Fibroblast of lung (primary cell): ENCODE measurements at regions not wholly inside any gene's neighbourhood (a gene's known extent, or its start where the extent isn't known, plus 50 kb on each side); places are given as distances from the start of the nearest gene placed in this dataset.

Experiments
- DNase-seq, 2 donors: peaks; one replicate each; pipeline versions ENCODE4 v3.0.0 to v3.0.0-alpha.2; 2010; ENCODE audit warnings: low read depth in 2 of 2
- H2AFZ ChIP-seq: 2 replicates; pipeline ENCODE4 v1.5.1; 2012; ENCODE audit warnings: low read length, control low read depth, inconsistent platforms
- H3K27ac ChIP-seq: 2 replicates; pipeline ENCODE4 v1.5.1; 2011; ENCODE audit warnings: low read length, control low read depth; ENCODE audit not compliant: insufficient read depth
- H3K27me3 ChIP-seq: 2 replicates; pipeline ENCODE4 v1.5.1; 2011; ENCODE audit warnings: mild to moderate bottlenecking, low read length; ENCODE audit not compliant: control insufficient read depth, insufficient read depth
- H3K36me3 ChIP-seq: 2 replicates; pipeline ENCODE4 v1.5.1; 2011; ENCODE audit warnings: low read length; ENCODE audit not compliant: control insufficient read depth, insufficient read depth
- H3K4me1 ChIP-seq: 2 replicates; pipeline ENCODE4 v1.5.1; 2011; ENCODE audit warnings: low read length; ENCODE audit not compliant: control insufficient read depth, insufficient read depth; ENCODE audit errors: extremely low read depth
- H3K4me2 ChIP-seq: 2 replicates; pipeline ENCODE4 v1.5.1; 2011; ENCODE audit warnings: low read length, control low read depth; ENCODE audit not compliant: insufficient read depth; ENCODE audit errors: extremely low read depth
- H3K4me3 ChIP-seq, 4 experiments: fragments of 200-600 bp in 1 of 4; sonication (generic) in 1 of 4; replicated peaks in 1 of 4; 2 replicates each; pipeline ENCODE4 v1.5.1; 2011 to 2016; ENCODE audit warnings: low read length in 4 of 4, low read depth in 3 of 4, mild to moderate bottlenecking in 3 of 4, control low read depth in 2 of 4, inconsistent platforms in 1 of 4, mixed read lengths in 1 of 4; ENCODE audit not compliant: insufficient read depth in 1 of 4; ENCODE audit errors: control extremely low read depth in 1 of 4
- H3K79me2 ChIP-seq: 2 replicates; pipeline ENCODE4 v1.5.1; 2012; ENCODE audit warnings: mild to moderate bottlenecking, low read length, inconsistent platforms; ENCODE audit not compliant: control insufficient read depth, insufficient read depth
- H3K9ac ChIP-seq: 2 replicates; pipeline ENCODE4 v1.5.1; 2011; ENCODE audit warnings: mild to moderate bottlenecking, low read length, control low read depth; ENCODE audit not compliant: insufficient read depth
- H3K9me3 ChIP-seq: 2 replicates; pipeline ENCODE4 v1.5.1; 2012; ENCODE audit warnings: low read depth, low read length; ENCODE audit not compliant: control insufficient read depth, insufficient read depth
- H4K20me1 ChIP-seq: 2 replicates; pipeline ENCODE4 v1.5.1; 2011; ENCODE audit warnings: low read length; ENCODE audit not compliant: control insufficient read depth, insufficient read depth; ENCODE audit errors: extremely low read depth
- EZH2 ChIP-seq: IDR thresholded peaks from 2 replicates; pipeline ENCODE4 v1.5.1; 2012; ENCODE audit warnings: low read length, control low read depth, mild to moderate bottlenecking; ENCODE audit errors: missing control alignments
- TF ChIP-seq, protein P1 (sequence below), 2 donors: IDR thresholded peaks in 1 of 2; conservative IDR thresholded peaks in 1 of 2; 1 replicate in 1 of 2; 2 replicates in 1 of 2; pipeline ENCODE4 v1.5.1; 2011 to 2012; ENCODE audit warnings: low read length in 2 of 2, control low read depth in 1 of 2, inconsistent platforms in 1 of 2, low read depth in 1 of 2, mild to moderate bottlenecking in 1 of 2

DNA sequence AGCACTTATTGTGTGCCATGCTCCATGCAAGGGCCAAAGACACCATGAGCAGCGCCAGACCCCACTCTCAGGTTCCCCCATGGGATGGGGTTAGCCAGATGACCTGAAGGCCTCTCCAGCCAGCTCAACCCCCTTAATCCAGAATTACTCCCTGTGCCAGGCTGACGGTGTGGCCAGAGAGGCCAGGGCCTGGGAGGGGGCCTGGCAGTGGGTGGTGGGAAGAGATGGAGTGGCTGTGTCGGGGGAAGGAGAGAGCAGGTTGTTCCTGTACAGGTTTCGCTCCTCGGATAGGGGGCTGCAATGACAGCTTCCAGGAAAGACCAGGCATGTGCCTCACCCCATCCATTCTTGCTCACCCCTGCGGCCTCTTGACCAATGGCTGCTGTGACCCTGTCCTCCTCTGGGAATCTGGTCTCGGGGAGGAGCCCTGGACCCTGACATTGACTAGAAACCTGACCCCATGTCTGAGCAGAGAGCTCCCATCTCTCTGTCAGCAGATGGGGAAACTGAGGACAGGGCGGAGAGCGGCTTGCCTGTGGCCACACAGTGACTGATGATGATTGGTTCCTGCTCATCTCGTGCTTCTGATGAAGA is 345.3 kb downstream of the MATN1 start:
- Histone ChIP-seq H3K27me3 (no peaks in the 10 kb centered on the region), H3K79me2 (no peaks in the 10 kb centered on the region), H3K9ac (no peak overlapping the region), H3K27ac (no peak overlapping the region), H2AFZ (no peak overlapping the region), H4K20me1 (no peaks in the 10 kb centered on the region), H3K4me1 (peaks cover 8% of the 10 kb centered on the region), H3K9me3 (no peaks in the 10 kb centered on the region), H3K4me2 (no peak overlapping the region), H3K4me3 (no peak overlapping the region), H3K36me3 (no peaks in the 10 kb centered on the region)
- TF ChIP-seq, protein P1, sequence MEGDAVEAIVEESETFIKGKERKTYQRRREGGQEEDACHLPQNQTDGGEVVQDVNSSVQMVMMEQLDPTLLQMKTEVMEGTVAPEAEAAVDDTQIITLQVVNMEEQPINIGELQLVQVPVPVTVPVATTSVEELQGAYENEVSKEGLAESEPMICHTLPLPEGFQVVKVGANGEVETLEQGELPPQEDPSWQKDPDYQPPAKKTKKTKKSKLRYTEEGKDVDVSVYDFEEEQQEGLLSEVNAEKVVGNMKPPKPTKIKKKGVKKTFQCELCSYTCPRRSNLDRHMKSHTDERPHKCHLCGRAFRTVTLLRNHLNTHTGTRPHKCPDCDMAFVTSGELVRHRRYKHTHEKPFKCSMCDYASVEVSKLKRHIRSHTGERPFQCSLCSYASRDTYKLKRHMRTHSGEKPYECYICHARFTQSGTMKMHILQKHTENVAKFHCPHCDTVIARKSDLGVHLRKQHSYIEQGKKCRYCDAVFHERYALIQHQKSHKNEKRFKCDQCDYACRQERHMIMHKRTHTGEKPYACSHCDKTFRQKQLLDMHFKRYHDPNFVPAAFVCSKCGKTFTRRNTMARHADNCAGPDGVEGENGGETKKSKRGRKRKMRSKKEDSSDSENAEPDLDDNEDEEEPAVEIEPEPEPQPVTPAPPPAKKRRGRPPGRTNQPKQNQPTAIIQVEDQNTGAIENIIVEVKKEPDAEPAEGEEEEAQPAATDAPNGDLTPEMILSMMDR (conservative IDR thresholded peaks at IDR 0.05 in 1 of 2, IDR thresholded peaks at IDR 0.05 in 1 of 2; ENCODE audit: low read depth in 1 of 2, low read length in 2 of 2) = no peak
- TF ChIP-seq EZH2 = no peak
- DNase-seq = no peak

DNA sequence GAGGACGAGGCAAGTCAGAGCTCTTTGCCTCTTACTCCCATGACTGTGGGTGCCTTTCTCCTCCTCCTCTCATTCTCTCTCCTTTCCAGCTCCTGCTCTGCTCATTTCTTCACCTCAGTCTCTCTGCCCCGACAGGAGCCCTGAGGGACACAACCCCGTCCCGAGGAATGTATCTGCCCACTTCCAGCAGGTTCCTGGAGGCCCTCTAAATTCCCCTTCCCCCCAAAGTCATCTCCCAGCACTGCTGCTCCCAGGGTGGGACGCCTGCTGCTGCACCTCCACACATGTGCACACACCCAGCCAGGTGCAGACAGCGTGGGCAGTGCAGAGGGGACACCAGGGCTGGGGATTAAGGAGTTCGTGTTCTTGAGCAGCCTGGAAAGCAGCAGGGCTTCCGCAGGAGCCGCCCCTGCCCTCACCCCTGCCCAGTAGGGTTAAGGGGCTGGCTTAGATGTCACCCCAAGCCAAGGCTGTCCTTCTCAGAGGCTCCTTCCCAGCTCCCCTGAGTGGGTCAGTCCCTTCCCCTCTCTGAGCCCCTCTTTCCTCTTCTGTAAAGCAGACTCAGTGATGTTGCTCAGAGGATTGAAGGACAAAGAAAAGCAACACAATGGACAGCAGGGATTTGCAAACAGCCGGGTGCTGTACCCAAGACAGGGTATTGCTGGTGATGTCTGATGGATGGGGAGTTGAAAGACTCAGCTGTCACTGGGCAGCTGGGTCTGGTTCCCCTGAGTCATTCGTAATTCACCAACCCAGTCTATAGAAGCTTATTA is 346.0 kb downstream of the MATN1 start:
- no peak for DNase-seq
- Histone ChIP-seq H2AFZ (no peak overlapping the region), H3K79me2 (no peaks in the 10 kb centered on the region), H3K4me2 (no peak overlapping the region), H3K27ac (no peak overlapping the region), H3K36me3 (no peaks in the 10 kb centered on the region), H3K9me3 (no peaks in the 10 kb centered on the region), H3K4me1 (peaks cover 8% of the 10 kb centered on the region), H4K20me1 (no peaks in the 10 kb centered on the region), H3K27me3 (no peaks in the 10 kb centered on the region), H3K4me3 (no peak overlapping the region), H3K9ac (no peak overlapping the region)
- TF ChIP-seq EZH2 = no peak
- TF ChIP-seq, protein P1 (conservative IDR thresholded peaks at IDR 0.05 in 1 of 2, IDR thresholded peaks at IDR 0.05 in 1 of 2; ENCODE audit: low read depth in 1 of 2, low read length in 2 of 2) = no peak

DNA sequence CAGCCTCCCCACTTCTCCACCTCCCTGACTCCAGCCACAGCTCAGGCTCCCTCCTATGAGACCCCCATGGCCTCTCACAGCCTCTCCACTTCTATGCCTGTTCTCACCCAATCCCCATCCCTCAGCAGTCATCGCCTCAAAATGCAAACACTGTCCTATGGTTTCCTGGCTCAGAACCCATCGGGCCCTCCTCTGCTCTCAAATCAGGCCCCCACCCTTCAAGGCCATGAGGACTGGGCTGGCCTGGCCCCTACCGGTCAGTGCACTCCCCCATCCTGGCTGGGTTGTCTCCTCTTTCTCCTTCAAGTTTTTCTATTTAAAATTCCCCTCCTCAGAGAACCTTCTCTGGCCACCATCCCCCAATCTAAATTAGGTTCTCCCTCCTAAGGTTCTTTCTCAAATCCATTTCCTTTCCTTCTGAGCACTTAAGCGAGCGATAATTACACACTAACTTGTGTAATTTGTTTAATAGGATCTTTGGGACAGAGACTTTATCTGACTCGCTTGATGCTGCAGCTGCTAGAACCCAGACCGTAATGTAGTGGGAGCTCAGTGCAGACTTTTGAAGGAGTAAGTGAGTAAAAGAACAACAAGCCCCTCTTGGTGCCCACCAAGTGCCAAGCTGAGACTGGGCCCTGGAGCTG is 347.2 kb downstream of the MATN1 start:
- H2AFZ ChIP-seq = no peak overlapping the region
- no peak for TF ChIP-seq EZH2
- TF ChIP-seq, protein P1 (conservative IDR thresholded peaks at IDR 0.05 in 1 of 2, IDR thresholded peaks at IDR 0.05 in 1 of 2; ENCODE audit: low read depth in 1 of 2, low read length in 2 of 2) = no peak
- H3K4me2 ChIP-seq = no peak overlapping the region
- H3K4me1 ChIP-seq = peaks cover 8% of the 10 kb centered on the region
- H3K9me3 ChIP-seq = no peaks in the 10 kb centered on the region
- H3K36me3 ChIP-seq = no peaks in the 10 kb centered on the region
- no peak overlapping the region for H3K9ac ChIP-seq
- H3K4me3 ChIP-seq = no peak overlapping the region
- no peaks in the 10 kb centered on the region for H3K79me2 ChIP-seq
- no peak overlapping the region for H3K27ac ChIP-seq
- no peak for DNase-seq
- H3K27me3 ChIP-seq = no peaks in the 10 kb centered on the region
- H4K20me1 ChIP-seq = no peaks in the 10 kb centered on the region
